ENCODE measurements at regions not wholly inside any gene's neighbourhood (a gene's known extent, or its start where the extent isn't known, plus 50 kb on each side); places are given as distances from the start of the nearest gene placed in this dataset.

- no CpG with 5 or more reads among the region's 1 CpG for WGBS (ENCODE audit: insufficient coverage)
Observed at GRCh38 chr2:67486041-67486796, 89.1 kb downstream of the ETAA1 start.

GRCh38 chr2:67487993-67488392 lies 90.9 kb downstream of the ETAA1 start:
- no peak for TF ChIP-seq CTCF (IDR thresholded peaks at IDR 0.05)
- Histone ChIP-seq H3K4me2 (replicated peaks; ENCODE audit: extremely low read depth, low read length, poor library complexity, severe bottlenecking) (no peak overlapping the region), H3K4me3 (replicated peaks in 1 of 3; ENCODE audit: low read depth in 2 of 3, low read length in 3 of 3) (no peak overlapping the region), H3K27me3 (ENCODE audit: control insufficient read depth in 2 of 2, insufficient read depth in 2 of 2, low read length in 2 of 2) (no peaks in the 10 kb centered on the region), H3K9ac (ENCODE audit: insufficient read depth, low read length, poor library complexity, severe bottlenecking) (no peak overlapping the region), H4K20me1 (ENCODE audit: insufficient read depth, low read length) (no peaks in the 10 kb centered on the region), H3K27ac (ENCODE audit: low read depth in 1 of 2, low read length in 2 of 2) (no peak overlapping the region), H3K79me2 (ENCODE audit: insufficient read depth, low read length) (no peaks in the 10 kb centered on the region), H2AFZ (ENCODE audit: insufficient read depth, low read depth, low read length, poor library complexity, severe bottlenecking) (no peak overlapping the region), H3K9me3 (replicated peaks in 1 of 2; ENCODE audit: control insufficient read depth in 1 of 2, insufficient read depth in 1 of 2, low read length in 2 of 2) (no peaks in the 10 kb centered on the region), H3K4me1 (ENCODE audit: control insufficient read depth in 1 of 2, insufficient read depth in 2 of 2, low read length in 2 of 2) (no peaks in the 10 kb centered on the region), H3K36me3 (replicated peaks in 1 of 2; ENCODE audit: control insufficient read depth in 1 of 2, insufficient read depth in 2 of 2, low read length in 2 of 2) (no peaks in the 10 kb centered on the region)
- Mint-ChIP-seq H3K27me3 (ENCODE audit: low read depth in 3 of 3) (peaks cover 0 to 3% (median 2%) of the 10 kb centered on the region in 3 donors), H3K27ac (no peak overlapping the region), H3K9me3 (peaks cover 0 to 6% (median 2%) of the 10 kb centered on the region in 7 donors), H3K4me3 (no peak overlapping the region), H3K36me3 (no peaks in the 10 kb centered on the region), H3K4me1 (no peaks in the 10 kb centered on the region)
- no peak for DNase-seq
- 96% methylated on average over 2 of the region's 4 CpGs for WGBS (ENCODE audit: insufficient coverage)
- intact Hi-C loops (cut with micrococcal nuclease): no loop called here

More at GRCh38 chr2:67486041-67486796, 89.1 kb downstream of the ETAA1 start:
- H4K20me1 ChIP-seq (ENCODE audit: insufficient read depth, low read length): no peaks in the 10 kb centered on the region
- Mint-ChIP-seq H3K9me3 (peaks cover 0 to 7% (median 3%) of the 10 kb centered on the region in 7 donors), H3K27ac (no peak overlapping the region), H3K4me3 (no peak overlapping the region), H3K4me1 (no peaks in the 10 kb centered on the region), H3K27me3 (ENCODE audit: low read depth in 3 of 3) (peaks cover 0 to 2% (median 0%) of the 10 kb centered on the region in 3 donors), H3K36me3 (no peaks in the 10 kb centered on the region)
- H3K4me1 ChIP-seq (ENCODE audit: control insufficient read depth in 1 of 2, insufficient read depth in 2 of 2, low read length in 2 of 2): no peaks in the 10 kb centered on the region
- no peak for TF ChIP-seq CTCF (IDR thresholded peaks at IDR 0.05)
- H2AFZ ChIP-seq (ENCODE audit: insufficient read depth, low read depth, low read length, poor library complexity, severe bottlenecking): no peak overlapping the region
- H3K36me3 ChIP-seq (replicated peaks in 1 of 2; ENCODE audit: control insufficient read depth in 1 of 2, insufficient read depth in 2 of 2, low read length in 2 of 2): no peaks in the 10 kb centered on the region
- no peaks in the 10 kb centered on the region for H3K9me3 ChIP-seq (replicated peaks in 1 of 2; ENCODE audit: control insufficient read depth in 1 of 2, insufficient read depth in 1 of 2, low read length in 2 of 2)
- intact Hi-C loops (cut with micrococcal nuclease): no loop called here
- no peak overlapping the region for H3K27ac ChIP-seq (ENCODE audit: low read depth in 1 of 2, low read length in 2 of 2)
- no peak overlapping the region for H3K9ac ChIP-seq (ENCODE audit: insufficient read depth, low read length, poor library complexity, severe bottlenecking)
- no peak for DNase-seq
- no peaks in the 10 kb centered on the region for H3K27me3 ChIP-seq (ENCODE audit: control insufficient read depth in 2 of 2, insufficient read depth in 2 of 2, low read length in 2 of 2)
- H3K4me3 ChIP-seq (replicated peaks in 1 of 3; ENCODE audit: low read depth in 2 of 3, low read length in 3 of 3): no peak overlapping the region
- H3K79me2 ChIP-seq (ENCODE audit: insufficient read depth, low read length): no peaks in the 10 kb centered on the region
- H3K4me2 ChIP-seq (replicated peaks; ENCODE audit: extremely low read depth, low read length, poor library complexity, severe bottlenecking): no peak overlapping the region
